HG03571 (cell line): ENCODE measurements at regions not wholly inside any gene's neighbourhood (a gene's known extent, or its start where the extent isn't known, plus 50 kb on each side); places are given as distances from the start of the nearest gene placed in this dataset.

ENCODE experiments used
- ATAC-seq: cut with Tn5 transposase; IDR thresholded peaks from one replicate; pipeline ENCODE4 v1.9.1; 2021; ENCODE audit not compliant: unreplicated experiment

DNA sequence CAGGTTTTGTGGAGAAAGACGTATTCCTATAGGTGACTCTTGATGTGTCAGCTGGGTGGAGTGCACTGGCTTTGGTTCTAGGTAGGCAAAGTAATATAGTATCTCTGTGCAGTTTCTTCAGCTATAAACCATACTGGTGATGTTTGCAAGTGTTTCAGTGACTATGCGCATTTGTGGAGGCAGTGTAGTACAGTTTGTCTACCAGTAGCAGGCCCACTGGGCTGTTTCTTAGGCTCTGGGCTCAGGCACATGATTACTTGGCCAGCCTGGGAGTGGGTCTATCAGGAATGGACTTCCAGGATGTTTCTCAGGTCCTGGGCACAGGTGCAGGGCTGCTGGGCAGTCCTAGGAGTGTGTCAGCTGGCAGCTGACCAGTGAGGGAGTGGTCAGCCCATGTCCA is 51.9 kb upstream of the INTU start:
- ATAC-seq, result no peak
